ENCODE measurements at regions not wholly inside any gene's neighbourhood (a gene's known extent, or its start where the extent isn't known, plus 50 kb on each side); places are given as distances from the start of the nearest gene placed in this dataset.

- Histone ChIP-seq H3K9me3 (no peaks in the 10 kb centered on the region), H3K27me3 (no peaks in the 10 kb centered on the region), H3K4me1 (no peaks in the 10 kb centered on the region), H3K36me3 (no peaks in the 10 kb centered on the region), H3K4me3 (no peak overlapping the region), H3K27ac (no peak overlapping the region)
- no peak for DNase-seq
- TF ChIP-seq, protein P1, sequence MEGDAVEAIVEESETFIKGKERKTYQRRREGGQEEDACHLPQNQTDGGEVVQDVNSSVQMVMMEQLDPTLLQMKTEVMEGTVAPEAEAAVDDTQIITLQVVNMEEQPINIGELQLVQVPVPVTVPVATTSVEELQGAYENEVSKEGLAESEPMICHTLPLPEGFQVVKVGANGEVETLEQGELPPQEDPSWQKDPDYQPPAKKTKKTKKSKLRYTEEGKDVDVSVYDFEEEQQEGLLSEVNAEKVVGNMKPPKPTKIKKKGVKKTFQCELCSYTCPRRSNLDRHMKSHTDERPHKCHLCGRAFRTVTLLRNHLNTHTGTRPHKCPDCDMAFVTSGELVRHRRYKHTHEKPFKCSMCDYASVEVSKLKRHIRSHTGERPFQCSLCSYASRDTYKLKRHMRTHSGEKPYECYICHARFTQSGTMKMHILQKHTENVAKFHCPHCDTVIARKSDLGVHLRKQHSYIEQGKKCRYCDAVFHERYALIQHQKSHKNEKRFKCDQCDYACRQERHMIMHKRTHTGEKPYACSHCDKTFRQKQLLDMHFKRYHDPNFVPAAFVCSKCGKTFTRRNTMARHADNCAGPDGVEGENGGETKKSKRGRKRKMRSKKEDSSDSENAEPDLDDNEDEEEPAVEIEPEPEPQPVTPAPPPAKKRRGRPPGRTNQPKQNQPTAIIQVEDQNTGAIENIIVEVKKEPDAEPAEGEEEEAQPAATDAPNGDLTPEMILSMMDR (IDR thresholded peaks at IDR 0.05): no peak
- intact Hi-C loops (cut with DNase I; ENCODE audit: low total_unique reads): no loop called here
These were observed 378.8 kb upstream of the TLE4 start for GRCh38 chr9:79193001-79193400.

GRCh38 chr9:79193501-79194223 lies 378.1 kb upstream of the TLE4 start:
- no peaks in the 10 kb centered on the region for H3K36me3 ChIP-seq
- TF ChIP-seq, protein P1 (IDR thresholded peaks at IDR 0.05): no peak
- H3K4me1 ChIP-seq: no peaks in the 10 kb centered on the region
- no peak overlapping the region for H3K4me3 ChIP-seq
- DNase-seq: no peak
- no peaks in the 10 kb centered on the region for H3K9me3 ChIP-seq
- no peaks in the 10 kb centered on the region for H3K27me3 ChIP-seq
- intact Hi-C loops (cut with DNase I; ENCODE audit: low total_unique reads): no loop called here
- no peak overlapping the region for H3K27ac ChIP-seq

- Histone ChIP-seq H3K4me3 (no peak overlapping the region), H3K36me3 (no peaks in the 10 kb centered on the region), H3K4me1 (no peaks in the 10 kb centered on the region), H3K27me3 (no peaks in the 10 kb centered on the region), H3K9me3 (no peaks in the 10 kb centered on the region), H3K27ac (no peak overlapping the region)
- no peak for DNase-seq
- TF ChIP-seq, protein P1 (IDR thresholded peaks at IDR 0.05): no peak
- intact Hi-C loops (cut with DNase I; ENCODE audit: low total_unique reads): no loop called here
These were observed 375.9 kb upstream of the TLE4 start for GRCh38 chr9:79195879-79196278.

DNA sequence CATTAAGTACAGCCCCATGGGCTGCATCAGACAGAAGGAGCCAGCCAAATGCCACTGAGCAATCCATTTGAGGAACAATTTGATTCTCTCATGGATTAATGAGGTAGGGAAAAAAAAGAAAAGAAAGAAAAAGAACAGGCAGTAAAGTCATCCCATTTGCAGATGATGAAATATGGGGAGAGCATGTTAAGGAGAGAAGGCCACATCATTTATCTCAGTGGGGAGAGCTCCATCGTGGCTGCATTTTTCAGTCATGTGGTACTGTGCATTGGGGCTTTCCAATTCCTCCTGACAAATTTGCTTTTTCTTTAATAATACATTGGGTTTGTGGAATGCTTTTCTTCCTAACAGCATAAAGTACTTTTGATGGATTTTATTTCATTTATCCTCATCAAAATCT lies 375.2 kb upstream of the TLE4 start:
- Histone ChIP-seq H3K9me3 (no peaks in the 10 kb centered on the region), H3K27me3 (no peaks in the 10 kb centered on the region), H3K4me1 (no peaks in the 10 kb centered on the region), H3K4me3 (no peak overlapping the region), H3K27ac (no peak overlapping the region), H3K36me3 (no peaks in the 10 kb centered on the region)
- no peak for DNase-seq
- intact Hi-C loops (cut with DNase I; ENCODE audit: low total_unique reads): no loop called here
- TF ChIP-seq, protein P1 (IDR thresholded peaks at IDR 0.05): no peak

- Histone ChIP-seq H3K9me3 (no peaks in the 10 kb centered on the region), H3K4me3 (no peak overlapping the region), H3K36me3 (no peaks in the 10 kb centered on the region), H3K27me3 (no peaks in the 10 kb centered on the region), H3K27ac (no peak overlapping the region), H3K4me1 (no peaks in the 10 kb centered on the region)
- no peak for DNase-seq
- TF ChIP-seq, protein P1 (IDR thresholded peaks at IDR 0.05): no peak
- intact Hi-C loops (cut with DNase I; ENCODE audit: low total_unique reads): no loop called here
These were observed 371.4 kb upstream of the TLE4 start for GRCh38 chr9:79200336-79200735.

- TF ChIP-seq, protein P1 (IDR thresholded peaks at IDR 0.05): no peak
- intact Hi-C loops (cut with DNase I; ENCODE audit: low total_unique reads): no loop called here
- Histone ChIP-seq H3K4me1 (no peaks in the 10 kb centered on the region), H3K9me3 (no peaks in the 10 kb centered on the region), H3K27ac (no peak overlapping the region), H3K36me3 (no peaks in the 10 kb centered on the region), H3K4me3 (no peak overlapping the region), H3K27me3 (no peaks in the 10 kb centered on the region)
- no peak for DNase-seq
These were observed 370.1 kb upstream of the TLE4 start for GRCh38 chr9:79201636-79202035.
